Activated T-helper 1 cell treated with anti-CD3 and anti-CD28 coated beads, Interleukin-12 subunit alpha, Interleukin-12 subunit beta, Interleukin-2, Interleukin-4 antibody, amounts not matched to agents 30 ng/mL and 10 ng/mL and 1 ng/mL, durations not matched to agents 14 hours and 24 hours and 36 hours (primary cell): ENCODE measurements at regions not wholly inside any gene's neighbourhood (a gene's known extent, or its start where the extent isn't known, plus 50 kb on each side); places are given as distances from the start of the nearest gene placed in this dataset.

ENCODE experiments used
- DNase-seq: peaks from one replicate; pipeline ENCODE4 v3.0.0; 2021; ENCODE audit warnings: low spot score
- H3K27ac Mint-ChIP-seq: one replicate; pipeline ENCODE4 v1.8.0; 2021; ENCODE audit warnings: mild to moderate bottlenecking, mixed read lengths
- H3K27me3 Mint-ChIP-seq: one replicate; pipeline ENCODE4 v1.8.0; 2022; ENCODE audit warnings: mild to moderate bottlenecking, moderate library complexity, mixed read lengths; ENCODE audit not compliant: insufficient read depth
- H3K36me3 Mint-ChIP-seq: one replicate; pipeline ENCODE4 v1.8.0; 2021; ENCODE audit warnings: low read depth, mixed read lengths
- H3K4me1 Mint-ChIP-seq: one replicate; pipeline ENCODE4 v1.8.0; 2021; ENCODE audit warnings: low read depth, mixed read lengths
- H3K4me3 Mint-ChIP-seq: one replicate; pipeline ENCODE4 v1.8.0; 2021; ENCODE audit warnings: mild to moderate bottlenecking, moderate library complexity, mixed read lengths
- H3K9me3 Mint-ChIP-seq: one replicate; pipeline ENCODE4 v1.8.0; 2021; ENCODE audit warnings: mixed read lengths
- intact Hi-C: fragments of 100-400 bp; cut with micrococcal nuclease; formaldehyde crosslinking; loops from one replicate; pipeline ENCODE4 v1.15.1; 2024

GRCh38 chr2:205850611-205851010, 168.3 kb downstream of the NRP2 start:
- Mint-ChIP-seq H3K27me3 (peaks cover 3% of the 10 kb centered on the region), H3K4me1 (no peaks in the 10 kb centered on the region), H3K4me3 (no peak overlapping the region), H3K9me3 (no peaks in the 10 kb centered on the region), H3K36me3 (no peaks in the 10 kb centered on the region), H3K27ac (no peak overlapping the region)
- DNase-seq = no peak
- intact Hi-C loops = no loop called here

- peaks cover 3% of the 10 kb centered on the region for H3K27me3 Mint-ChIP-seq
- H3K36me3 Mint-ChIP-seq = no peaks in the 10 kb centered on the region
- no peaks in the 10 kb centered on the region for H3K4me1 Mint-ChIP-seq
- intact Hi-C loops = no loop called here
- no peak overlapping the region for H3K27ac Mint-ChIP-seq
- no peak for DNase-seq
- H3K9me3 Mint-ChIP-seq = no peaks in the 10 kb centered on the region
- no peak overlapping the region for H3K4me3 Mint-ChIP-seq
Observed at GRCh38 chr2:205850132-205850531, 167.8 kb downstream of the NRP2 start.

GRCh38 chr2:205849136-205849535, 166.8 kb downstream of the NRP2 start:
- intact Hi-C loops = no loop called here
- DNase-seq = no peak
- H3K4me3 Mint-ChIP-seq = no peak overlapping the region
- H3K27me3 Mint-ChIP-seq = peaks cover 3% of the 10 kb centered on the region
- H3K27ac Mint-ChIP-seq = no peak overlapping the region
- H3K9me3 Mint-ChIP-seq = no peaks in the 10 kb centered on the region
- no peaks in the 10 kb centered on the region for H3K36me3 Mint-ChIP-seq
- no peaks in the 10 kb centered on the region for H3K4me1 Mint-ChIP-seq

GRCh38 chr2:205848601-205849000, 166.3 kb downstream of the NRP2 start:
- Mint-ChIP-seq H3K4me1 (no peaks in the 10 kb centered on the region), H3K4me3 (no peak overlapping the region), H3K36me3 (no peaks in the 10 kb centered on the region), H3K9me3 (no peaks in the 10 kb centered on the region), H3K27ac (no peak overlapping the region), H3K27me3 (peaks cover 3% of the 10 kb centered on the region)
- intact Hi-C loops = no loop called here
- DNase-seq = no peak
